ENCODE measurements at regions not wholly inside any gene's neighbourhood (a gene's known extent, or its start where the extent isn't known, plus 50 kb on each side); places are given as distances from the start of the nearest gene placed in this dataset.

GRCh38 chr9:115360122-115360521 lies 242.2 kb upstream of the TNC start:
- TF ChIP-seq EZH2 (IDR thresholded peaks at IDR 0.05; ENCODE audit: low read length) = no peak
- no peak for TF ChIP-seq CTCF (optimal IDR thresholded peaks at IDR 0.05 in 1 of 3, IDR thresholded peaks at IDR 0.05 in 1 of 3, conservative IDR thresholded peaks at IDR 0.05 in 1 of 3; ENCODE audit: extremely low read depth in 1 of 3, insufficient read depth in 2 of 3, low read length in 3 of 3)
